NB4 (cell line): ENCODE measurements at regions not wholly inside any gene's neighbourhood (a gene's known extent, or its start where the extent isn't known, plus 50 kb on each side); places are given as distances from the start of the nearest gene placed in this dataset.

Experiments used
- CTCF ChIP-seq: IDR thresholded peaks from one replicate; pipeline ENCODE4 v1.5.1; 2012; ENCODE audit warnings: low read depth, low read length
- MAX ChIP-seq: IDR thresholded peaks from 2 replicates; pipeline ENCODE4 v1.6.1; 2011; ENCODE audit warnings: low read depth, low read length
- POLR2A ChIP-seq: IDR thresholded peaks from 2 replicates; pipeline ENCODE4 v1.6.1; 2011; ENCODE audit warnings: mild to moderate bottlenecking; ENCODE audit not compliant: insufficient read length; ENCODE audit errors: extremely low read depth

GRCh38 chr13:93147298-93147645 is 79.3 kb upstream of the GPC6 start:
- TF ChIP-seq CTCF = no peak
- no peak for TF ChIP-seq POLR2A
- no peak for TF ChIP-seq MAX
